ENCODE measurements at regions not wholly inside any gene's neighbourhood (a gene's known extent, or its start where the extent isn't known, plus 50 kb on each side); places are given as distances from the start of the nearest gene placed in this dataset.
A peak's percentile ranks its signal among the peaks of the same experiment; 100 is the strongest.

- H3K4me1 Mint-ChIP-seq (ENCODE audit: low read depth) = no peaks in the 10 kb centered on the region
- H3K36me3 Mint-ChIP-seq (ENCODE audit: insufficient read depth) = no peaks in the 10 kb centered on the region
- no peaks in the 10 kb centered on the region for H3K9me3 Mint-ChIP-seq
- ATAC-seq (no peak), DNase-seq (no peak)
- H3K27me3 Mint-ChIP-seq (ENCODE audit: low read depth) = no peaks in the 10 kb centered on the region
- H3K4me3 Mint-ChIP-seq = no peak overlapping the region
These were observed 54.7 kb downstream of the GLUD2 start for GRCh38 chrX:121102101-121102500.

DNA sequence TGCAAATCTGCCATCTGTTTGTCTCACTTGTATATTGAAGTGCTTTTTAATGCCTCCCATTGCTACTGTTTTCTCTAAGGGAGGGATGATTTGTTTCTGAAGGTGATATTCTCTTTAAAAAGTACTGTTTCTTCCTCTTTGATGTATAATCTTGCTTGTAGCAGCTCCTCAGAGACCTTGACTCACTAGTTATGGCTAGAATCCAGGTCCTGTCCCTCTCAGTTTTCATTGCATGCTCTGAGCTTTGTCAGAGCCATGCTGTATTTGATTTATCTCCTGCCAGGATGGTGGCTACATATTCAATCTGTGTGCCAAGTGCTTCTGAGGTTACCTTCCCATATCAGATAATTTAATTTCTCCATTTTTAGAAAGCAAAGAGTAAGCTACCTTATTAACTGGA, 56.0 kb downstream of the GLUD2 start:
- Mint-ChIP-seq H3K4me3 (no peak overlapping the region), H3K4me1 (ENCODE audit: low read depth) (no peaks in the 10 kb centered on the region), H3K27me3 (ENCODE audit: low read depth) (no peaks in the 10 kb centered on the region), H3K9me3 (no peaks in the 10 kb centered on the region), H3K36me3 (ENCODE audit: insufficient read depth) (no peaks in the 10 kb centered on the region)
- ATAC-seq (no peak), DNase-seq (no peak)

DNA sequence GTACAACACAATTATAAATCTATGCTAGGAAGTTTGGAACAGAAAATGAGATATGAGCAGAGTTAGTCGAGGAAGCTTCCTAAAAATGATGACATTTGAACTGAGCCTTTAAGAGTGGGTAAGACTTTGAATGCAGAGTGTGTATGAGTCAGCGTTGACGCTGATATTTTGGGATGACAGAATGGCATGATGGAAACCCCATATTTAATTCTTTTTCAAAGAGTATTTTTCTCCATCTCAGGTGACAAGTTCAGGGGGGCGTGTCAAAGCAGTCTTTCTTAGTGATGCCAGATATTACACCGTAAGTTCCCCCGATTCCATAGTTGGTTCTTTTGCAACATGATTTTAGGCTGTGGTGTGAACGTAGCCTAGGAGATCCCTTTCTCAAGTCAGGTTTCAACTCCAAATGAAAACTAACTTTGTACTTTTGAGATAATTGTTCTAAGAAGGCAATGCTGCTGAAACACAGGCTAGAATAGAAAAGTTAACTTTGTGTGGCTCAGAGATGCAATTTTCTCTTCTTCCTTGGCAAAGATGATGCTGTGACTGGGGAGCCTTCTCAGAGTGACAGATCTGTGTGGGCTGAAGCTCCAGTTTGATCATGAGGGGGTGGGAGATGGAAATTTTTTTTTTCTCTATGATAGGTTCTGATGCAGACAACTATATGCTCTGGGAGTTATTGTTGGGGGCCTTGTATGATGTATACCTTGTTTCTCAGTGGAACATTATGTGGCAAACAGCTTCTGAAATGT, 59.2 kb downstream of the GLUD2 start:
- H3K9me3 Mint-ChIP-seq = no peaks in the 10 kb centered on the region
- no peaks in the 10 kb centered on the region for H3K4me1 Mint-ChIP-seq (ENCODE audit: low read depth)
- H3K4me3 Mint-ChIP-seq = no peak overlapping the region
- no peaks in the 10 kb centered on the region for H3K36me3 Mint-ChIP-seq (ENCODE audit: insufficient read depth)
- DNase-seq (no peak), ATAC-seq (peak; percentile 25 to 55)
- H3K27me3 Mint-ChIP-seq (ENCODE audit: low read depth) = no peaks in the 10 kb centered on the region

GRCh38 chrX:121109986-121110385, 62.6 kb downstream of the GLUD2 start:
- Mint-ChIP-seq H3K9me3 (no peaks in the 10 kb centered on the region), H3K36me3 (ENCODE audit: insufficient read depth) (no peaks in the 10 kb centered on the region)

DNA sequence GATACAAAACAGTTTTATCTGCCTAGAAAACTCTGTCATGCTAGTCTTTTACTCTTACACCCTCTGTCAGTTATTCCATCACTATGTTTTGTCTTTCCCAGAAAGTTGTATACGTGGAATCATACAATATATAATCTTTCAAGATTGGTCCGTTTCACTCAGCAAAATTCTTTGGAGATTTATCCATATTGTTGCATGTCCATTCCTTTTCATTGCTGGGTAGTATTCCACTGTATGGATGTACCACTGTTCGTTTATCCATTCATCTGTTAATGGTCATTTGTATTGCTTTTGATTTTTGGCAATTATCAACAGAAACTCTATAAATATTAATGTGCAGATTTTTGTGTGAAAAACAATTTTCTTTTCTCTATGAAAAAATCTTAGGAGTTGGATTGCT, 63.1 kb downstream of the GLUD2 start:
- no peaks in the 10 kb centered on the region for H3K4me1 Mint-ChIP-seq (ENCODE audit: low read depth)
- H3K9me3 Mint-ChIP-seq = no peaks in the 10 kb centered on the region
- no peaks in the 10 kb centered on the region for H3K27me3 Mint-ChIP-seq (ENCODE audit: low read depth)
- H3K4me3 Mint-ChIP-seq = no peak overlapping the region
- ATAC-seq (no peak), DNase-seq (no peak)
- no peaks in the 10 kb centered on the region for H3K36me3 Mint-ChIP-seq (ENCODE audit: insufficient read depth)

More at GRCh38 chrX:121109986-121110385, 62.6 kb downstream of the GLUD2 start:
- DNase-seq = no peak
- no peak overlapping the region for H3K4me3 Mint-ChIP-seq
- no peak for ATAC-seq
- no peaks in the 10 kb centered on the region for H3K4me1 Mint-ChIP-seq (ENCODE audit: low read depth)
- no peaks in the 10 kb centered on the region for H3K27me3 Mint-ChIP-seq (ENCODE audit: low read depth)

GRCh38 chrX:121114691-121115090, 67.3 kb downstream of the GLUD2 start:
- ATAC-seq (no peak), DNase-seq (no peak)
- Mint-ChIP-seq H3K27me3 (ENCODE audit: low read depth) (no peaks in the 10 kb centered on the region), H3K36me3 (ENCODE audit: insufficient read depth) (no peaks in the 10 kb centered on the region), H3K4me1 (ENCODE audit: low read depth) (no peaks in the 10 kb centered on the region), H3K4me3 (no peak overlapping the region), H3K9me3 (no peaks in the 10 kb centered on the region)

DNA sequence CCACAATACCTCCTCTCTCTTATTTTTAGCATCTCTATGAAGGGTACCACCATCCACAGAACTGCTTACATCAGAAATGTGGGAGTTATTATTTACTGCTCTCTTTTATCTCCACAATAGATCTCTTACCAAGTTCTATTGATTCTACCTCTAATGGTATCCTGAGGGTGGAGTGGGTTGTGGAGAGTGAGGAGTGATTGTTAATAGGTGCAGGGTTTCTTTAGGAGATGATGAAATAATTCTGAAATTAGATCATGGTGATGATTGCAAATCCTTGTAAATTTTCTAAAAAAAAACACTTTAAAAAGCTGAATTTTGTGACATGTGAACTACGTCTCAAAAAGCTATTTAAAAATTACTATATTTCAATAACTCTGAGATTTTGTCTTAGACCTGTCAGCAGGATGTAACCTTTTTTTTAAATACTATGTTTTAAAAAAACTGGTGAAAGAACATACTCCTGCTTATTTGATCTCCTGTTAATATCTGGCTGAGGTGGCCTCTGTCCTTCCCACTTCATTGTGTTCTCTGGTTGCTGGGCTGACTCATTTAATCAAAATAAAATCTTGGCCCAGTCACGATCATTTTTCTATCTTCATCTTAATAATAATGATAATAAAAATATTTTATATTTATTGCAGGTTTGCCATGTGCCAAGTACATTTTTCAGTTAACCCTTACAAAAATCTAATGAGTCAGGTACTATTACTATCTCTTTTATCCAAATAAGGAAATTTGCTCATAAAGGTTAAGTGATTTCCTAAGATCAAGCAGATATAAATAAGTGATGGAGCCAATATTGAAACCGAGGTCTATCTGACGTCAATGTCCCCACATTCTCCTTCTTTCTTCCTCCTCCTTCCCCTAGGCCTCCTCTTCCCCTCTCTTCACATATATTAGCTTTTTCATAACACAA, 73.5 kb downstream of the GLUD2 start:
- no peaks in the 10 kb centered on the region for H3K27me3 Mint-ChIP-seq (ENCODE audit: low read depth)
- no peaks in the 10 kb centered on the region for H3K36me3 Mint-ChIP-seq (ENCODE audit: insufficient read depth)
- DNase-seq (no peak), ATAC-seq (no peak)
- H3K4me1 Mint-ChIP-seq (ENCODE audit: low read depth) = no peaks in the 10 kb centered on the region
- no peaks in the 10 kb centered on the region for H3K9me3 Mint-ChIP-seq
- no peak overlapping the region for H3K4me3 Mint-ChIP-seq

GRCh38 chrX:121122332-121122731, 74.9 kb downstream of the GLUD2 start:
- no peak for DNase-seq
- H3K4me1 Mint-ChIP-seq (ENCODE audit: low read depth) = no peaks in the 10 kb centered on the region

DNA sequence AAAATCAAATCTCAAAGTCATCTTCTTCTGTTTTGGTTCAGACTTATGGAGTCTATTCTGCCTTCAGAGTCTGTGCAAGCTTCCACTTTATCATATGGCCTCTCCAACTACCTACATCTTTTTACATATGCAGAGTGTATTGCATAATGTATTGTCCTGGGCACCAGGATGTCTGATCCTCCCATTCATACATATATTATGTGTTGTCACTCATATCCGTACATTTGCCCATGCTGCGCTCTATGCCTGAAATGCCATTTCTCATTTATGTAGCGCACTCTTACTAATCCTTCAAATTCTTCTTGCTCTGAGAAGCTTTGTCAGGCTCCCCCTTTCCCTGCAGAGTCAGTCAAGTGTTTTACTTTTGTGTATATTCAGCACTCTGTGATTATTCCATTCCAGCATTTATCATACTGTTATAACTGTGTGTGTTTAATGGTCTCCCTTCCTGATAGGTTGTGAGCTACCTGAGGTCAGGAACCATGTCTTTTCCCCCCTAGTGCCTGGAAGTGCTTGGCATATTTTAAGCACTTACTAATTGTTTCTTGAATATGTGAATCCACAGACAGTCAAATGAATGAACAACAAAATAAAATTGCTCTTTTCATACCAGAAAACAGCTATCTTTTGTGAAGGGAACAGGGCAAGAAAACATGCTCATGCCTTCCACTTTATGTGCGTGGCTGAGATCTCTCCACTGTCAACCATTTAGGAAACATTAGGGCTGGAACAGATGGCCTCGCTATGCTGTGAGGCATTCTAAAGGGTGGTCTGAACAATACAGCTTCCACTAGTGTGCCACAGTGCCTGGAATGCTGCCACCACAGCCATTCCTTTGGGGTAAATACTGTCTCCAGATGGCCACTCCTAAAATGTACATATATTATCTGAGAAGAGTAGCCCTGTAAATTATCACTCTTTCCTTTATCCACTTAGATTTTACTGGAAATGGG, 81.8 kb downstream of the GLUD2 start:
- Mint-ChIP-seq H3K4me3 (no peak overlapping the region), H3K4me1 (ENCODE audit: low read depth) (no peaks in the 10 kb centered on the region)
- ATAC-seq = no peak

More at GRCh38 chrX:121122332-121122731, 74.9 kb downstream of the GLUD2 start:
- no peaks in the 10 kb centered on the region for H3K9me3 Mint-ChIP-seq
- no peaks in the 10 kb centered on the region for H3K27me3 Mint-ChIP-seq (ENCODE audit: low read depth)
- no peak overlapping the region for H3K4me3 Mint-ChIP-seq
- no peaks in the 10 kb centered on the region for H3K36me3 Mint-ChIP-seq (ENCODE audit: insufficient read depth)
- no peak for ATAC-seq

DNA sequence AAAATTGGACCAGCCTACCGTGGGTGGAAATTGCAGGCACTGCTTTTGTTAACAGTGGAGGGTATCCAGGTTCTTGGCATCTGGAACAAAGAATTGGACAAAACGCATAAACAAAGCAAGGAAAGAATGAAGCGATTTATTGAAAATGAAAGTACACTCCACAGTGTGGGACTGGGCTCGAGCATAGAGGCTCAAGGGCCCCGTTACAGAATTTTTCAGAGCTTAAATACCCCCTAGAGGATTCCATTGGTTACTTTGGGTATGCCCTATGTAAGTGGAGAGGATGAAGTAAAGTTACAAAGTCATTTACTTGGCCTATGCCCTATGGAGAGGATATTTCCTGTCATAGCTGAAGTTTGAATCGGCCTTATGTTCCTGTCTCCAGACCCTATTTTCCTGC, 85.3 kb downstream of the GLUD2 start:
- no peaks in the 10 kb centered on the region for H3K9me3 Mint-ChIP-seq
- H3K27me3 Mint-ChIP-seq (ENCODE audit: low read depth) = no peaks in the 10 kb centered on the region
- no peaks in the 10 kb centered on the region for H3K36me3 Mint-ChIP-seq (ENCODE audit: insufficient read depth)
- no peaks in the 10 kb centered on the region for H3K4me1 Mint-ChIP-seq (ENCODE audit: low read depth)
- H3K4me3 Mint-ChIP-seq = no peak overlapping the region
- DNase-seq (no peak), ATAC-seq (no peak)

More for the DNA sequence above, 81.8 kb downstream of the GLUD2 start:
- H3K27me3 Mint-ChIP-seq (ENCODE audit: low read depth) = no peaks in the 10 kb centered on the region
- H3K9me3 Mint-ChIP-seq = no peaks in the 10 kb centered on the region
- no peaks in the 10 kb centered on the region for H3K36me3 Mint-ChIP-seq (ENCODE audit: insufficient read depth)
- no peak for DNase-seq

DNA sequence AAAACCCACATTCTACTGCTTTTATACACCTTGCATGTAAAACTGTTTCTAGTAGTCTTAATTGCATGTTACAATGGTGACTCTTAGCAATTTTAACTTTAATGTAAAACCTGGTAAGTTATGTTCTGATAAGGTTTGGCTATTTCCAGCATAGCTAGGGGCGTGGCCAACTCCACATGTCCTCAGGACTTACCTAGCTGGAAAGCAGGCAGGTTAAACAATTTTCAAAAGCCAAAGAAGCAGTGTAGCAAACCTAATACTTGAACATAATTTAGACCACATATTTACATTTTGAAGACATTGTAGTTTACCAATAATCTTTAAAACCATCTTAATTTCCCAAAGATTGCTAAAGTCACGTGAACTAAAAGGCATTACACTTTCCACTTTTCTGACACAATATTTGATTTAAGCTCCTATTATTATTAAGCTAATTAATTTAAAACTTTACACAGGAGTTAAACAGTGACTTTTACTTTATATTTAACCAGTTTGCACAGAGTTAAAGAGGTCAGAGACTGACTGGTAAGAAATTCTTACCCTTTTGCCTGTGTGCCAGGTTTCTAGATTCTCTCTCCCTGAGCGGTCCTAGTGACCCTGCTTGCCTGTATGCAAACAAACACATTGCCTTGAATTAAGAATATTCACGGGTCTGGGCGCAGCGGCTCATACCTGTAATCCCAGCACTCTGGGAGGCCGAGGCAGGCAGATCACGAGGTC, 88.2 kb downstream of the GLUD2 start:
- Mint-ChIP-seq H3K36me3 (ENCODE audit: insufficient read depth) (no peaks in the 10 kb centered on the region), H3K4me1 (ENCODE audit: low read depth) (no peaks in the 10 kb centered on the region), H3K27me3 (ENCODE audit: low read depth) (no peaks in the 10 kb centered on the region), H3K9me3 (no peaks in the 10 kb centered on the region), H3K4me3 (no peak overlapping the region)
- DNase-seq = no peak
- ATAC-seq = no peak

DNA sequence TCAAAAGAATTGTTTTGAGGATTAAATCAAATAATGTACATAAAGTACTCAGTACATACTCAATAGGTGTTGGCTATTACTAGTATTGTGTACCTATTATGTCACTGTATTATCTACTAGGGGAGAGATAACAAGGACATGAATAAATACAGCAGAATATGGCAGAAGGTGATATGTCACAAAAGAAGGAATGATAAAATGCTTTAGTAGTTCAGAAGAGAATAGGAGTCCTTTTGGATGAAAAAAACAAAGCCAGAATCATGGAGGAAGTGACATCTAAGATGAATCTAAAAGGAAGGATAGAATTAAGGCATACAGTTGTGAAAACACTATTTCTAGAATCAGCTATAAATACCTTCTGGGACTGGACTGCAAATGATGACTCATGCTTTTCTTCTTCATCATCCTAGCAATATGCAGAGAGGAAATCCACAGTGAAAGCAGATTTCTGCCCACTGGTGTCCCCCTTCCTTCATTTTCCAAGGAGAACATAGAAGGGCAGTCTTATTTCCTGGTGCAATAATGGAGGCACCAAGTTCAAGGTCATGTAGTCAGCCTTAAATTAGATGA, 98.7 kb downstream of the GLUD2 start:
- Mint-ChIP-seq H3K4me3 (no peak overlapping the region), H3K4me1 (ENCODE audit: low read depth) (peaks cover 4% of the 10 kb centered on the region), H3K9me3 (no peaks in the 10 kb centered on the region), H3K27me3 (ENCODE audit: low read depth) (no peaks in the 10 kb centered on the region), H3K36me3 (ENCODE audit: insufficient read depth) (no peaks in the 10 kb centered on the region)
- DNase-seq (no peak), ATAC-seq (no peak)

GRCh38 chrX:121150217-121150616, 102.8 kb downstream of the GLUD2 start:
- no peak for ATAC-seq
- Mint-ChIP-seq H3K27me3 (ENCODE audit: low read depth) (peaks cover 1% of the 10 kb centered on the region), H3K4me1 (ENCODE audit: low read depth) (peaks cover 4% of the 10 kb centered on the region), H3K4me3 (no peak overlapping the region), H3K36me3 (ENCODE audit: insufficient read depth) (no peaks in the 10 kb centered on the region), H3K9me3 (no peaks in the 10 kb centered on the region)
- DNase-seq = no peak
